CD8-positive, alpha-beta memory T cell (primary cell): ENCODE measurements at regions not wholly inside any gene's neighbourhood (a gene's known extent, or its start where the extent isn't known, plus 50 kb on each side); places are given as distances from the start of the nearest gene placed in this dataset.

ENCODE experiments used
- CTCF ChIA-PET: fragments of 350-600 bp; sonication (Branson Sonifier 250); formaldehyde crosslinking; loops from one replicate; lab custom pipeline; 2021; ENCODE audit warnings: antibody characterized with exemption; lab: Charles Lee
- POLR2A ChIA-PET: fragments of 350-600 bp; sonication (Branson Sonifier 250); formaldehyde crosslinking; loops from one replicate; lab custom pipeline; 2021; ENCODE audit warnings: antibody characterized with exemption; lab: Charles Lee
- DNase-seq, 5 donors: peaks; one replicate each; pipeline versions ENCODE4 v3.0.0 to v3.0.0-alpha.2; 2020 to 2022; ENCODE audit warnings: mixed read lengths in 1 of 5
- H3K27ac ChIP-seq: one replicate; pipeline ENCODE4 v1.7.0; 2013; ENCODE audit warnings: low read depth, mild to moderate bottlenecking, low read length, moderate library complexity
- H3K27me3 ChIP-seq: 2 replicates; pipeline ENCODE4 v1.7.0; 2013; ENCODE audit warnings: low read length, mild to moderate bottlenecking; ENCODE audit not compliant: insufficient read depth, poor library complexity, severe bottlenecking
- H3K36me3 ChIP-seq: 2 replicates; pipeline ENCODE4 v1.7.0; 2013; ENCODE audit warnings: mild to moderate bottlenecking, low read length, moderate library complexity; ENCODE audit not compliant: insufficient read depth
- H3K4me1 ChIP-seq: 2 replicates; pipeline ENCODE4 v1.7.0; 2013; ENCODE audit warnings: mild to moderate bottlenecking, low read length, moderate library complexity; ENCODE audit not compliant: insufficient read depth
- H3K4me3 ChIP-seq: 2 replicates; pipeline ENCODE4 v1.7.0; 2013; ENCODE audit warnings: mild to moderate bottlenecking, low read length
- H3K9me3 ChIP-seq: 2 replicates; pipeline ENCODE4 v1.7.0; 2013; ENCODE audit warnings: mild to moderate bottlenecking, low read length
- H3K27ac Mint-ChIP-seq, 8 donors: one replicate each; pipeline ENCODE4 v1.8.0; 2020 to 2021; ENCODE audit warnings: mixed read lengths in 8 of 8, mild to moderate bottlenecking in 6 of 8, inconsistent platforms in 3 of 8, moderate library complexity in 3 of 8
- H3K27me3 Mint-ChIP-seq, 2 donors: one replicate each; pipeline ENCODE4 v1.8.0; 2020 to 2021; ENCODE audit warnings: mixed read lengths in 2 of 2, mild to moderate bottlenecking in 1 of 2, moderate library complexity in 1 of 2
- H3K36me3 Mint-ChIP-seq, 3 donors: one replicate each; pipeline ENCODE4 v1.8.0; 2020 to 2021; ENCODE audit warnings: mixed read lengths in 3 of 3, inconsistent platforms in 1 of 3, mild to moderate bottlenecking in 1 of 3
- H3K4me1 Mint-ChIP-seq, 3 donors: one replicate each; pipeline ENCODE4 v1.8.0; 2020 to 2021; ENCODE audit warnings: mixed read lengths in 3 of 3, inconsistent platforms in 1 of 3, mild to moderate bottlenecking in 1 of 3
- H3K4me3 Mint-ChIP-seq, 7 donors: one replicate each; pipeline ENCODE4 v1.8.0; 2020 to 2021; ENCODE audit warnings: mixed read lengths in 7 of 7, mild to moderate bottlenecking in 6 of 7, moderate library complexity in 4 of 7, inconsistent platforms in 2 of 7
- H3K9me3 Mint-ChIP-seq, 5 donors: one replicate each; pipeline ENCODE4 v1.8.0; 2020 to 2022; ENCODE audit warnings: mixed read lengths in 5 of 5, mild to moderate bottlenecking in 3 of 5, moderate library complexity in 2 of 5, inconsistent platforms in 1 of 5

GRCh38 chr15:38072348-38073177 is 138.1 kb downstream of the TMCO5A start:
- no peak overlapping the region for H3K27ac ChIP-seq
- H3K4me3 ChIP-seq: peak overlapping the region; percentile 33
- H3K9me3 ChIP-seq: no peaks in the 10 kb centered on the region
- ChIA-PET CTCF (no interaction called here), POLR2A (no interaction called here)
- Mint-ChIP-seq H3K36me3 (no peaks in the 10 kb centered on the region), H3K27ac (peak overlapping the region in 6 of 8 donors; percentile 31 to 85 (median 56)), H3K27me3 (peaks cover 12 to 45% of the 10 kb centered on the region in 2 donors), H3K9me3 (no peaks in the 10 kb centered on the region), H3K4me3 (peak overlapping the region; percentile 8 to 90 (median 81)), H3K4me1 (peaks cover 21 to 34% (median 27%) of the 10 kb centered on the region in 3 donors)
- H3K27me3 ChIP-seq: peaks cover 4% of the 10 kb centered on the region
- no peaks in the 10 kb centered on the region for H3K36me3 ChIP-seq
- no peaks in the 10 kb centered on the region for H3K4me1 ChIP-seq
- DNase-seq: peak in 2 of 5 donors; percentile 11 to 51

GRCh38 chr15:38073178-38073946 is 138.9 kb downstream of the TMCO5A start:
- Mint-ChIP-seq H3K4me3 (peak overlapping the region; percentile 25 to 78 (median 60)), H3K4me1 (peaks cover 18 to 30% (median 23%) of the 10 kb centered on the region in 3 donors), H3K36me3 (no peaks in the 10 kb centered on the region), H3K27me3 (peaks cover 12 to 41% of the 10 kb centered on the region in 2 donors), H3K27ac (no peak overlapping the region), H3K9me3 (no peaks in the 10 kb centered on the region)
- no peak for DNase-seq
- no peak overlapping the region for H3K4me3 ChIP-seq
- no peaks in the 10 kb centered on the region for H3K9me3 ChIP-seq
- H3K27me3 ChIP-seq: peaks cover 4% of the 10 kb centered on the region
- no peaks in the 10 kb centered on the region for H3K4me1 ChIP-seq
- H3K27ac ChIP-seq: no peak overlapping the region
- ChIA-PET CTCF (no interaction called here), POLR2A (no interaction called here)
- H3K36me3 ChIP-seq: no peaks in the 10 kb centered on the region

- Histone ChIP-seq H3K27ac (no peak overlapping the region), H3K36me3 (no peaks in the 10 kb centered on the region), H3K9me3 (no peaks in the 10 kb centered on the region), H3K4me3 (no peak overlapping the region), H3K27me3 (peaks cover 4% of the 10 kb centered on the region), H3K4me1 (no peaks in the 10 kb centered on the region)
- peaks cover 12 to 40% of the 10 kb centered on the region in 2 donors for H3K27me3 Mint-ChIP-seq
- H3K4me3 Mint-ChIP-seq: no peak overlapping the region
- peaks cover 15 to 26% (median 20%) of the 10 kb centered on the region in 3 donors for H3K4me1 Mint-ChIP-seq
- no peaks in the 10 kb centered on the region for H3K36me3 Mint-ChIP-seq
- POLR2A ChIA-PET: no interaction called here
- no peak overlapping the region for H3K27ac Mint-ChIP-seq
- CTCF ChIA-PET: no interaction called here
- H3K9me3 Mint-ChIP-seq: no peaks in the 10 kb centered on the region
- DNase-seq: no peak
Observed at GRCh38 chr15:38074029-38074428, 139.6 kb downstream of the TMCO5A start.

- Histone ChIP-seq H3K9me3 (no peaks in the 10 kb centered on the region), H3K27me3 (peaks cover 4% of the 10 kb centered on the region), H3K4me1 (no peaks in the 10 kb centered on the region), H3K27ac (no peak overlapping the region), H3K36me3 (no peaks in the 10 kb centered on the region), H3K4me3 (no peak overlapping the region)
- Mint-ChIP-seq H3K9me3 (no peaks in the 10 kb centered on the region), H3K27ac (no peak overlapping the region), H3K27me3 (peaks cover 10 to 30% of the 10 kb centered on the region in 2 donors), H3K4me1 (peaks cover 8 to 17% (median 11%) of the 10 kb centered on the region in 3 donors), H3K4me3 (peak overlapping the region in 2 of 7 donors; percentile 5 to 14), H3K36me3 (no peaks in the 10 kb centered on the region)
- ChIA-PET POLR2A (no interaction called here), CTCF (no interaction called here)
- DNase-seq: no peak
Observed at GRCh38 chr15:38075466-38075865, 141.0 kb downstream of the TMCO5A start.

- Histone ChIP-seq H3K27ac (no peak overlapping the region), H3K4me3 (no peak overlapping the region), H3K9me3 (no peaks in the 10 kb centered on the region), H3K36me3 (no peaks in the 10 kb centered on the region), H3K27me3 (peaks cover 4% of the 10 kb centered on the region), H3K4me1 (no peaks in the 10 kb centered on the region)
- H3K4me3 Mint-ChIP-seq: no peak overlapping the region
- no peaks in the 10 kb centered on the region for H3K36me3 Mint-ChIP-seq
- no peak overlapping the region for H3K27ac Mint-ChIP-seq
- H3K4me1 Mint-ChIP-seq: peaks cover 7 to 14% (median 8%) of the 10 kb centered on the region in 3 donors
- no peaks in the 10 kb centered on the region for H3K9me3 Mint-ChIP-seq
- ChIA-PET POLR2A (no interaction called here), CTCF (no interaction called here)
- H3K27me3 Mint-ChIP-seq: peaks cover 6 to 20% of the 10 kb centered on the region in 2 donors
- no peak for DNase-seq
Observed at GRCh38 chr15:38076786-38077185, 142.3 kb downstream of the TMCO5A start.

GRCh38 chr15:38079236-38079635 is 144.8 kb downstream of the TMCO5A start:
- Mint-ChIP-seq H3K4me1 (peaks cover 5 to 7% (median 7%) of the 10 kb centered on the region in 3 donors), H3K27ac (no peak overlapping the region), H3K27me3 (peaks cover 1 to 3% of the 10 kb centered on the region in 2 donors), H3K4me3 (no peak overlapping the region), H3K36me3 (no peaks in the 10 kb centered on the region), H3K9me3 (no peaks in the 10 kb centered on the region)
- no peaks in the 10 kb centered on the region for H3K27me3 ChIP-seq
- no peaks in the 10 kb centered on the region for H3K9me3 ChIP-seq
- ChIA-PET POLR2A (no interaction called here), CTCF (no interaction called here)
- H3K4me1 ChIP-seq: no peaks in the 10 kb centered on the region
- H3K36me3 ChIP-seq: no peaks in the 10 kb centered on the region
- H3K27ac ChIP-seq: no peak overlapping the region
- no peak for DNase-seq
- no peak overlapping the region for H3K4me3 ChIP-seq

GRCh38 chr15:38080651-38081275 is 146.3 kb downstream of the TMCO5A start:
- H3K27ac Mint-ChIP-seq: no peak overlapping the region
- Histone ChIP-seq H3K27ac (no peak overlapping the region), H3K27me3 (no peaks in the 10 kb centered on the region), H3K36me3 (no peaks in the 10 kb centered on the region), H3K4me1 (no peaks in the 10 kb centered on the region), H3K4me3 (no peak overlapping the region), H3K9me3 (no peaks in the 10 kb centered on the region)
- no peak overlapping the region for H3K4me3 Mint-ChIP-seq
- POLR2A ChIA-PET: no interaction called here
- H3K9me3 Mint-ChIP-seq: no peaks in the 10 kb centered on the region
- DNase-seq: no peak
- CTCF ChIA-PET: no interaction called here
- H3K36me3 Mint-ChIP-seq: no peaks in the 10 kb centered on the region
- H3K4me1 Mint-ChIP-seq: peaks cover 17 to 20% (median 20%) of the 10 kb centered on the region in 3 donors
- H3K27me3 Mint-ChIP-seq: peaks cover 0 to 2% of the 10 kb centered on the region in 2 donors
